NCI-H524 (cell line): ENCODE measurements at regions not wholly inside any gene's neighbourhood (a gene's known extent, or its start where the extent isn't known, plus 50 kb on each side); places are given as distances from the start of the nearest gene placed in this dataset.
"Not testable (repeated sequence)": the region's sequence is repeated elsewhere in the genome, so short reads cannot be mapped to it uniquely, and the experiment has no call there.

Experiments
- DNase-seq, 2 experiments: peaks; one replicate each; lab custom pipeline; 2025; lab: John Stamatoyannopoulos, UW

GRCh38 chr1:244758708-244759107 lies 76.8 kb upstream of the COX20 start:
- peak; percentile 7 to 58 for DNase-seq

DNA sequence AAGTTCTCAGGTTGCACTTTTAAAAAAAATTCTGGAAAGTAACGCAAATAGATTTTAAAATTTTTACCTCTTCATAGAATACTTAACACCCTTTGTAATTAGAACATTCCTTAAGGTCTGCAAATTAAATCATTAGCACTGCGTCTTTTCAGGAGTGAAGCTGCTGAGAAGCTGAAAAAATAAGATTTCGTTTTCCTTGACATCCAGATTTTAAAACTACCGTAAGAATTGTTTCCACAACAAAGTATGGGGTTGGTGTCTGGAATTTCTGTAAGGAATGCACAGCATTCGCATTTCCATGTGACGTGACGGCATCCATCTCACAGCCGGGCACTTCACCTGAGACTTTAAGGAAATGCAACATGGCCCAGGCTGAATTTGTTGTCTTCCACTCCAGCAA lies 76.3 kb upstream of the COX20 start:
- no peak for DNase-seq

- DNase-seq = no peak
Measured at GRCh38 chr1:244760471-244760870, 75.0 kb upstream of the COX20 start.

- peak; percentile 3 to 9 for DNase-seq
Measured at GRCh38 chr1:244761279-244761678, 74.2 kb upstream of the COX20 start.

GRCh38 chr1:244762629-244763028 lies 72.8 kb upstream of the COX20 start:
- no peak for DNase-seq

DNA sequence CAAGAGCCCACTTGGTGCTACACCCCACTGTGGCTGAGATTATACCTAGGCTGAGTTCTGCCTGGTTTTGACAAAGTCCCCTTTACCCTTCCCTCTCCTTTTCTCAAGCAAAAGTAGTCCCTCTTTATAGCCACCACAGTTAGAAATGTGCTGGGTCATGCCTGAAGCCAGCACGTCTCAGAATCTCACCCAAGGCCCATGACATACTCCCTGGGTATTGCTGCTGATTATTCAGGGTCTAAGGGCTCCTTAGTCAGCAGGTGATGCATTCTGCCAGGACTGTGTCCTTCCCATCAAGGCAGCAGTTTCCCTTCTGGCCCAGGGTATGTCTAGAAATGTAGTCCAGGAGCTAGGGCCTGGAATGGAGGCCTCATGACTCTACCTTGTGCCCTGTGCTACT lies 67.3 kb upstream of the COX20 start:
- no peak for DNase-seq

GRCh38 chr1:244768804-244769203 lies 66.7 kb upstream of the COX20 start:
- DNase-seq = no peak

DNA sequence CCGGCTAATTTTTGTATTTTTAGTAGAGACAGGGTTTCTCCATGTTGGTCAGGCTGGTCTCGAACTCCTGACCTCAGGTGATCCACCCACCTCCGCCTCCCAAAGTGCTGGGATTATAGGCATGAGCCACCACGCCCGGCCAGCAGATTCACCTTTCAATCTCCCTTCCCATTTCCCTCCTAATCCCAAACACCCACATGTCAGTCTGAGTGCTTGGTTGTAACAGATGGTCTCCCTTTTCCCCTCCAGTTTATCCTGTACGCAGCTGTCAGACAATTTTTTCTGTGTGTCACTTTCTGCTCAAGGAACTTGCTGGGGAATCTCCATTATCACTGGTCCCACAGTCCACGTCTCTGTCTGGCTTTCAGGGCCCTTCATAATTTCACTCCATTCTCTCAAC lies 64.9 kb upstream of the COX20 start:
- DNase-seq = peak; percentile 91 to 96

GRCh38 chr1:244773513-244773912 lies 61.9 kb upstream of the COX20 start:
- DNase-seq = no peak

DNA sequence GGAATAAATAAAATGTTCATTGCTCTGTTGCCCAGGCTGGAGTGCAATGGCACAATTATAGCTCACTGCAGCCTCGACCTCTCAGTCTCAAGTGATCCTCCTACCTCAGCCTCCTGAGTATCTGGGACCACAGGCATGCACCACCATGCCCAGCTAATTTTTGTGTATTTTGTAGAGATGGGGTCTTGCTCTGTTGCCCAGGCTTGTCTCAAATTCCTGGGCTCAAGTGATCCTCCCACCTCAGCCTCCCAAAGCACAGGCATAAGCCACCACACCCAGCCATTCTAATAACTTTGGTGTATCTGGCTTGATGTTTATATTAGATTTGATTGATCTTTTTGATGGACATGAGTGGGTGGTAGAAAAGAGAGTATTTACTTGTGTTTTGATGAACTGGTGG lies 58.7 kb upstream of the COX20 start:
- not testable (repeated sequence) for DNase-seq

DNA sequence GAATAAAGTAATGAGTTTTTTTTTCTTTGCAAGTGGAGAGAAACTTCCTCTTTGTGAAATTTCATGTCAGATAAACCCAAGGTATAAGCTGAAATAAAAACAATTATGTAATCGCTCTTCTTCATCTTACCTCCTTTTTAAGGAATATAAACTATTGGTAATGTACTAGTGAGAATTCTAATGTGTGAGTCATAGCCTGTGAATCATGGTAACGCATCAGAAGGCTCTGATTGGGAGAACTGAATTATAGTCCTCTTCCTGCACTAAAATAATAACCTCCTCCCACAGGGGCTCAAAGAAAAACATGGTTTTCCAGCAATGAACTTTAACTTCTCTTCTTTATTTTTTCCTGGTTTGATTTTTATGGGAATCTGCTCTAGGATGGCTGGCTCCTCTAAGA lies 57.1 kb upstream of the COX20 start:
- no peak for DNase-seq

DNA sequence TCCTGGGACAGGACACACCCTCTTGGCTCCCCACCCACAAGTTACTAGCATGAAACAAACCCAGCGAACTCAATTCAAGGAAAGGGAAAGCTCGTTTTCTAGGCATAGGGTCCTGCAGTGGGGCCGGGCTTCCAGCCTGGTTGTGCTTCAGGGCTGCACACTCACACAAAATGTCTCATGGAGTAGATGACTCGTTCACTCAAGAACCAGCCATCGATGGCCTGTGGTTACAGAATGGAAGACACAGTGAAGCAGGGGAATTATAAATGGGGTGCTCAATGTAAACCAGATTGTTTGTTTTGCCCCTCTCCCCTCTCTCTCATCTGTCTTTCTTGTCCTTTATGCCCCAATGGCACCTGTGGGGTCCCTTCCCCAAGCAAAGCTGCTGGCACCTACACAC lies 56.0 kb upstream of the COX20 start:
- DNase-seq = no peak

- DNase-seq = no peak
Measured at GRCh38 chr1:244780311-244780710, 55.1 kb upstream of the COX20 start.

- no peak for DNase-seq
Measured at GRCh38 chr1:244782056-244782455, 53.4 kb upstream of the COX20 start.

DNA sequence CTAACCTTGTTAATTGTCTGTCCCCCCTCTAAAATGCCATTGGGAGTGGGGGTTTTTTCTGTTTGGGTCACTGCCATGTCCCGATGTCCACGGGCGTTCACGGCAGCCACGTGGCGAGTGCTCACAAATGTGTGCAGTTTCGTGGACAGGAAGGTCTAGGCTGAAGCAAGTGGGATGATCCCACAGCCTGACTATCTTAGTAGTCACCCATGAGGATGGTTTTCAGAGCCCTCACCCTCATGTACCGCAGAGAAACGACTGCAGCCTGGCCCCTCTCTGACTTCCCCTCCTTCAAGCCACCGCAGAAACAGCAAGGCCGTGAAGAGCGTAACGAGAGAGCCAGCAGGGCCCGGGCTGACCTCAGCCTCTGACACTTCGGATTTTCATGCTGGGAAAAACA lies 52.3 kb upstream of the COX20 start:
- DNase-seq = no peak
